Cardiac septum (tissue), 1 donor: ENCODE measurements at regions not wholly inside any gene's neighbourhood (a gene's known extent, or its start where the extent isn't known, plus 50 kb on each side); places are given as distances from the start of the nearest gene placed in this dataset.

Experiments
- DNase-seq: peaks from one replicate; pipeline ENCODE4 v3.0.0-alpha.2; 2020; ENCODE audit warnings: low spot score
- intact Hi-C: fragments of 100-400 bp; cut with DNase I; formaldehyde crosslinking; loops from one replicate; pipeline ENCODE4 v1.14.0; 2022
- donor health status: DM: no; HTN: no; CAD: no.

DNA sequence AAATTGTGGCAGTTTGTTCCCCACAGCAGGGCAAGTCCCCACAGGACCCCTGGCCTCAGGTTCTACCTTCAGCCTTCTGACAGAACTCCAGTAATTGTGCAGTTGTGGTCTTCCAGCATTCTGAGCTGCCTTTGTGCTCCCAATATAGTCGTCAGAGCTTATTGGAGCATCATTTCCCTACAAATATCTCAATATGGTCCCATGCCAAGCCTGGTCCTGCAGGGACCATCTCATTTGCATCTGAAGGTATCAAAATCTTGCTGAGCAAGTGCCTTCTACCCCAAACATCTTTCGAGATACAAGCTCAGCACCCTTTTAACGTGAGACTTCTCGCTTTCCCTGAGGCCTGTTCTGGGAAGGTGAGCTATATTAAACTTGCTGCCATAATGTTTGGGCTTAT, 333.9 kb upstream of the CDH11 start:
- intact Hi-C loops = no loop called here
- DNase-seq = no peak

DNA sequence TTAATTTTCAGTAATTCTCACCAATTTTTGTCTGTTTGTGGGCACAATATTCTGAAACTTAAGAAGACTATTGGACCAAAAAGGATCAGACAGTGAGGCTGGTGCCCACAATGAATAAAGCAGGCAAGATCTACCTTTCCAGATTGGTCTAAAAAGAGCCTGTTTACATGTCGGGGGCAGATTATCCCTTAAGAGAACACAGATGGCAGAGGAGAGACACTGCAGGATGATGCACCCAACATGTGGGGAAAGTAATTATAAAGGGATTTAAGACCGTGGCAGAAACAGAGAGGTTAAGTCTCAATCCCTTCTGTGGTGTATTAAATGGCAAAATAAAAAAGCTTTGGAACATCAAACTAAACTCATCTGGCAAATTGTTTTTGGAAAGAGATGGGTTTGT, 331.8 kb upstream of the CDH11 start:
- DNase-seq = no peak
- intact Hi-C loops = no loop called here

DNA sequence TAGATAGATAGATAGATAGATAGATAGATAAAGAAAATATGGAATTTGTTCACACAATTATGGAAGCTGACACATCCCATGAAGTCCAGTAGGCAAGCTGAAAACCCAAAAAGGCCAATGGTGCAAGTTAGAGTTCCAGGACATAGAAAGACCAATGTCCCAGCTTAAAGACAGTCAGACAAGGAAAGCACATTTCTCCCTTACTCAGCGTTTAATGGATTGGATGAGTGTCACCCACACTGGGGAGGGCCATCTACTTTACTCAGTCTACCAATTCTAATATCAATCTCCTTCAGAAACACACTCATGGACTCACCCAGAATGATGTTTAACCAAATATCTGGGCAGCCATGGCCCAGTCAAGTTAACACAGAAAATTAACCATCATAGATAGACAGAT, 327.7 kb upstream of the CDH11 start:
- intact Hi-C loops = no loop called here
- no peak for DNase-seq

- no peak for DNase-seq
- intact Hi-C loops = no loop called here
Measured at GRCh38 chr16:65446427-65446826, 324.6 kb upstream of the CDH11 start.

GRCh38 chr16:65445313-65446260, 323.7 kb upstream of the CDH11 start:
- intact Hi-C loops = no loop called here

GRCh38 chr16:65441501-65441900, 319.6 kb upstream of the CDH11 start:
- intact Hi-C loops = no loop called here
- no peak for DNase-seq

More at GRCh38 chr16:65445313-65446260, 323.7 kb upstream of the CDH11 start:
- no peak for DNase-seq

GRCh38 chr16:65429504-65430181, 307.8 kb upstream of the CDH11 start:
- no peak for DNase-seq
- intact Hi-C loops = no loop called here

DNA sequence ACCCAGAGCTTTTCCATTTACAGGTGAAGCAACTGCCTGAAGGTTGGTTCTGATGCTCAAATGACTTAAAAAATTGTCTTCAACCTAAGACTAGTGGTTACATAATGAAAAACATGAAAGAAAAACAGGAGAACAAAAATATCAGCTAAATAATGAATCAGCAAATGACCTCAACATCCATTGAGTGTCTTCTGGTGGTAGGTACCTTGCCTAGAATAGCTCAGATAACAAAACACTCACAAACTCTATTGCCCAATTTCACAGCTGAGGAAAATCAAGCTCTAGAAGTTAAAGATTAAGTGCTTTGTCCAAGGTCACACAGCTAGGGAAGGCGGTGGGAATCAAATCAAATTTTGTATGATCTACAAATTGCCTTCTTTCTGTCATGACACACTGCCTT, 304.6 kb upstream of the CDH11 start:
- intact Hi-C loops = no loop called here
- DNase-seq = no peak

- intact Hi-C loops = no loop called here
- no peak for DNase-seq
Measured at GRCh38 chr16:65422934-65423333, 301.1 kb upstream of the CDH11 start.

DNA sequence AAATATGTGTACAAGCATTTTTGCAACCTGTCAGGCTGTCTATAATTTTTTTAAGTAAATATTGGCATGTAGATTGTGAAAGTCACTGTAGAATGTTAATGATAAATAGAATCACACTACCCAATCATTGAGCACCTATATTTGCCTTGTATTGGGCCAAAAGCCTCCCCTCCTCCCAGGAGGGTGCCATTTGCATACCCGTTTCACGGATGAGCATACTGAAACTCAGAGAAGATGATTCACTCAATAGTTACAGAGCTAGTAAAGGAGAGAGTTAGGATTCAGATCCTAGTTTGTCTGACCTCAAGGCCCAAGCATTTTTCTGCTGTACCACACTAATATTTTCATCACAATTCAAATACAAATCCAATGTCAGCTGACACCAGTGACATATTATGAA, 299.7 kb upstream of the CDH11 start:
- DNase-seq = no peak
- intact Hi-C loops = no loop called here

DNA sequence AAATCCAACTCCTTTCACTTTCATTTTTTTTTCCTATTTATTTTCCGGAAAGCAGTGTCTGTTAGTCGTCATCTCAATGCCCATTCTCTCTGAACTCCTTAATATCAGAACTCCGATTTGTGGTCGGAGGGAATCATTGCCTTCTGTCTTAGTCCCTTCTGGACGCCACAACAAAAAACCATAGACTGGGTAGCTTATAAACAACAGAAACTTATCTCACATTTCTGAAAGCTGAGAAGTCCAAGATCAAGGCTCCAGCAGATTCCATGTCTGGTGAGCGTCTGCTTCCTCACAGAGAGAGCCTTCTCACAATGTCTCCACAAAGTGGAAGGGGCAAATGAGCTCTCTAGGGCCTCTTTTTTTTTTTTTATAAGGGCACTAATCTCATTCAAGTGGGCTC, 296.6 kb upstream of the CDH11 start:
- intact Hi-C loops = no loop called here
- no peak for DNase-seq

DNA sequence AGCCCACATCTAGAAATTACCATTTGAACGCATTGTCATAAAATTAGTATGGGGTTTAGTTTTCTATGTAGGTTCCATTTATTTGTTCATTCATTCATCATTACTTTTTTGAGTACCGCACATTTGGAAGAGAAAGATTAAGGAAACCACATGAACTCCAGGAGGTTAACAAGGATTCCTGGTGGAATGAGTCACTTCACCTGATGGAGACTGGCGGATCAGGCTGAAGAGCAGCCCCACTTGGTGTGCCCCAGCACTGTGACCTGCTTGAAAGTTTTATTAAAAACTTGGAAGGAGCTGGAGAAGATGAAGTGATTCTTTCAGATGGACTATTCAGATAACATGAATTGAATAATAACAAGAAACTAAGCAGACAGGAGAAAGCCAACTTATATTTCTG, 293.6 kb upstream of the CDH11 start:
- DNase-seq = no peak
- intact Hi-C loops = no loop called here

DNA sequence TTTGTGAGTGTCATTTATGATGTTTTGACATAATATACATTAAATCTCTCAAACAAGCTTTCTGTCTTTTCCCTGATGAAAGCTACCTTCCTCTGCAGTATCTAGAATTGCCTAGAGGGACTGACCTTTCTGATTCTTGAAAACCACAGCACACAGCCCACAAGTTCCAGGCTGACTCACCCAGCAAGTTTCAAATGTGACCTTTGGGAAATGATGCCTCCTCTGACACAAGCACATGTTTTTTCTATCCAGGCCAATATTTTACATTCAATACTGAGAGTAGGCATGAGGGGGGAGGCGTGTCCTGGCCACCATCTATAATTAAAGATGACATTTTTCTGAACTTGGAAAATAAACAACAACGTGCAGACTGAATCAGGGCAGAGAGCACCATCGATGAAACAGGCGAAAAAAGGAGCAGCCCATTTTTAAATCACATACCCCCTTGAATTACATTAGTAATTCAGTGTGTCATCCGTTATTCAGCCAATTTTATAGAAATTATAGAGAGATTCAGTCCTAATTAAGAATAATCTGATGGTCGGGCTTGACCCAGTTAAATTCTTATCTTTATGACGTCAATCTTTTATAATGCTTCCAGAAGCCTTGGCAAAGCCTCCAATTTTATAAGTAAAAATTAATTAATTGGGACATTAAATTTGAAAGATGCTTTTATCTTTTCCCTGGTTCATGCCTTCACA, 292.6 kb upstream of the CDH11 start:
- intact Hi-C loops = no loop called here
- no peak for DNase-seq

GRCh38 chr16:65413861-65414260, 292.0 kb upstream of the CDH11 start:
- intact Hi-C loops = no loop called here
- no peak for DNase-seq

DNA sequence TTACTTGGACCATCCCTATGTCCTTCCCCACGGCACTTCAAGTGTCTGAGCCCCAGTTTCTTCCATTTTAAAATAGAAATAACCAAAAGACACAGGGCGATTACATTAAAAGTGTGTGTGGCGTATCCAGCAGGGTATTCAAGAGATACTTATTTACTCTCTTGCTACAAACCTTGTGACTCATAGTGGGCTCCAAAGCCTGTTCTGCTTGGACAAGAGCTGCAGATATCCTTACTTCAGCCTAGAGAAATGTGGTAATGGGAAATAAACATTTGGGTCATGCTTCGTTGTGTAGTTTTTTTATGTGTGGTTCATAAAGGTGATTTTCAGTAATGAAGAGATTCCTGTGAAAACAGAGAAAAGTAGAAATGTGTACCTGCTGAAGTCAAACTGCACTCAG, 288.9 kb upstream of the CDH11 start:
- intact Hi-C loops = no loop called here
- DNase-seq = no peak

- intact Hi-C loops = no loop called here
Measured at GRCh38 chr16:65409510-65409909, 287.6 kb upstream of the CDH11 start.

DNA sequence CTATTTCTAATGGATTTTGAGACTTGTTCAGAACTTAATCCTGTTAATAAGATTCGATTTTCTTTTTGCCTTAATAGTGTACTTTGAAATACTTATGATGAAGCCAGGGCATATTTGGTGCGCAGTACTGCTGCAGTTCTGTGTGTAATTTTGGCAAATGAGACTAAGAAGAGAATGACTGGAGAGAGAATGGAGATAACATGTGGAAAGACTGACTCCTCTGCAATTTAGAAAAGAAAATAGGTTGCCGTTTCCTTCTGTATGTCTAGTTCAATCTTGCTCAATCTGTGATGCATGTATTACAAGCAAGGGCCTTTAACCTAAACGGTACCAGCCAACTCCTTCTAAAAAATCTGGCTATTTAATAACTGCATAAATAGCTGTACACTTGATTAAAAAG, 285.1 kb upstream of the CDH11 start:
- intact Hi-C loops = no loop called here
- DNase-seq = no peak

More at GRCh38 chr16:65409510-65409909, 287.6 kb upstream of the CDH11 start:
- no peak for DNase-seq

GRCh38 chr16:65406116-65406515, 284.3 kb upstream of the CDH11 start:
- DNase-seq = no peak
- intact Hi-C loops = no loop called here

- intact Hi-C loops = no loop called here
- DNase-seq = no peak
Measured at GRCh38 chr16:65394281-65394680, 272.4 kb upstream of the CDH11 start.

DNA sequence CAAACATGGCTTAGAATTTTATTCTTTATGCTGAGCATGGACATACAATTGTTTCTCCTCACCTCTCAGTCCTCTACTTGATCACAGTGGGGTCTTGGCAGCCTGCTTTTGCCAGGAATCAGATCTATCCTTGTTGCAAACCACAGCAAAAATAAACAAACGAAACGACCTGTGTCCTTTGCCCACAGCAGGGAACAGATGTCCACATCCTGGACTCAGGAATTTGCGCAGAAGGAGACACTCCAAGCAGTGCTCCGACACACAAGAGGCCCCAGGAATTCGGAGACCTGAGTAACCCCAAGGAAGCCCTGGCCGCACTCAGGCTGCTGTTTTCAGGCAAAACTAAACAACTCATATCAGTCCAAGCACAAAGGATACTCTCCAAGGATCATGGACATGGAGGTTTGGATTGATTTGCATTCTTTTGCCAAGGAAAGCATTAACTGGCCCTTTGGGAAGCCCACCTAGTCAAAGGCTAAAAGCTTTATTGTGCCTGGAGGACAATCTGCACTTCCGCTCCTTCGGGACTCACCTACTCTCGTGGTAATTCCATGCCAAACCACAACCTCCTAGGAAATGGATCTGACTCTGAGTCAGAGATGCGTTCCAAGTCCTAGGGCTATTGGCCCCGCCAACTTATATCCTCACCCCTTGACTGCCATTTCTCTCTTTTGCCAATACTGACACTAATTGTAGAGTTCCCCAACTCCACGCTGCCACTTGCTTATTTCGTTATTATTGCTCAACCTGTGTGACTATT, 271.1 kb upstream of the CDH11 start:
- no peak for DNase-seq
- intact Hi-C loops = no loop called here
